HG03025 (cell line): ENCODE measurements at regions not wholly inside any gene's neighbourhood (a gene's known extent, or its start where the extent isn't known, plus 50 kb on each side); places are given as distances from the start of the nearest gene placed in this dataset.
"Not testable (repeated sequence)": the region's sequence is repeated elsewhere in the genome, so short reads cannot be mapped to it uniquely, and the experiment has no call there.

Source experiments
- ATAC-seq: cut with Tn5 transposase; IDR thresholded peaks from one replicate; pipeline ENCODE4 v1.9.1; 2021; ENCODE audit warnings: mild to moderate bottlenecking, moderate library complexity; ENCODE audit not compliant: unreplicated experiment, low FRiP score

GRCh38 chr1:206256935-206257334 lies 53.6 kb downstream of the SRGAP2 start:
- peak; percentile 95 for ATAC-seq

GRCh38 chr1:206261473-206261872 lies 58.1 kb downstream of the SRGAP2 start:
- not testable (repeated sequence) for ATAC-seq

GRCh38 chr1:206262424-206262823 lies 59.1 kb downstream of the SRGAP2 start:
- ATAC-seq, result not testable (repeated sequence)

- ATAC-seq, result not testable (repeated sequence)
Observed at GRCh38 chr1:206264916-206265315, 61.6 kb downstream of the SRGAP2 start.

DNA sequence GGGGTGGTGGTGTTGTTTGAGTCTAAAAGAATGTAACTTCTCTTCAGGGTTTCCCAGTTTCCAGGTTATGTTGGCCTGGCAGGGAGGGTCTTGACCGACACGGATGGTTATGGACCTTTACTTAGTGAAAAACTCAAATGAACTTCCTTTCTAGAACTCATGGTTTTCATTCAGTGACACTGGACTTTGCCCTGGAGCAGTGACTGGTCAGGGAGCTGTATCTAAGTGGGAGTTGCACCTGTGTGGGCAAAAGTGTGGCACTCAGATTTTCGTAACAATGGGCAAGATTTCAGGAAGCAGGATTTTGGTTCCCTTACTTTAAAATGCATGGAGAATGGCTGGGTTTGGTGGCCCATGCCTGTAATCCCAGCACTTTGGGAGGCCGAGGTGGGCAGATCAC lies 67.8 kb downstream of the SRGAP2 start:
- not testable (repeated sequence) for ATAC-seq

GRCh38 chr1:206273104-206273503 lies 69.8 kb downstream of the SRGAP2 start:
- ATAC-seq, result not testable (repeated sequence)

GRCh38 chr1:206276143-206276542 lies 72.8 kb downstream of the SRGAP2 start:
- not testable (repeated sequence) for ATAC-seq

GRCh38 chr1:206278683-206279082 lies 75.3 kb downstream of the SRGAP2 start:
- not testable (repeated sequence) for ATAC-seq

GRCh38 chr1:206280683-206281082 lies 77.3 kb downstream of the SRGAP2 start:
- not testable (repeated sequence) for ATAC-seq

DNA sequence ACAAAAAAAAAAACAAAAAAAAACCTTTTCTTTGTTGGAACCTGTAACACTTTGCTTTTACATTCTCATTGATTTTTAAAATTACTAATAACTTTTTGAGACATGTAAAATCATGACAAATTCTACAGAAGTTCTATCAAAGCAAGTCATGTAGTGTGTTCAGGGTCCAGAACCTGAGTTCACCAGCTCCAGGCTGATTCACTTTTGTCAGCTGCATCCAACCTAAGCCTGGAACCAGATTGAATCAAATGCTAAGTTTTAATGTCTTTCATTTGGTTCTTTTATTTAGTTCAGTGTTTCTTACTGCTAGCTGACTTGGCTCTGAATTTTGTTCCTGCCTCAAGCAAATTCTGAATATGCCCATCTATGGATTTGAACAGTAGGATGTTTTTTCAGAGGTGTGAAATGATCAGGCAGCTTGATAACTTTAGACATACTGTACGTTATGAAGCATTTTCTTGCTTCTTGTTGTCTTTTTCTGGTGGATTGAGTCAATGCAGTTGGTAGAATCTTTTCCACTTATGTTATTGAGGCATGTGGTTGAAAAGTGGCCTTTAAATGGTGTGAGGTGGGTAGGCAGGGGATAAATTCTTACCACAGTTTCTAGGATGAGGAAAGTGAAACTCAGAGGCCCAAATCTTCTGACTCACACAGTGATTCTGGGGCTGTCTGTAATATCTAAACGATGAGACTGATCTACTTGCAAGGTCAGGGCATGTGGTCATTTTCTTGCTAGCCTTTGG lies 78.7 kb downstream of the SRGAP2 start:
- not testable (repeated sequence) for ATAC-seq

DNA sequence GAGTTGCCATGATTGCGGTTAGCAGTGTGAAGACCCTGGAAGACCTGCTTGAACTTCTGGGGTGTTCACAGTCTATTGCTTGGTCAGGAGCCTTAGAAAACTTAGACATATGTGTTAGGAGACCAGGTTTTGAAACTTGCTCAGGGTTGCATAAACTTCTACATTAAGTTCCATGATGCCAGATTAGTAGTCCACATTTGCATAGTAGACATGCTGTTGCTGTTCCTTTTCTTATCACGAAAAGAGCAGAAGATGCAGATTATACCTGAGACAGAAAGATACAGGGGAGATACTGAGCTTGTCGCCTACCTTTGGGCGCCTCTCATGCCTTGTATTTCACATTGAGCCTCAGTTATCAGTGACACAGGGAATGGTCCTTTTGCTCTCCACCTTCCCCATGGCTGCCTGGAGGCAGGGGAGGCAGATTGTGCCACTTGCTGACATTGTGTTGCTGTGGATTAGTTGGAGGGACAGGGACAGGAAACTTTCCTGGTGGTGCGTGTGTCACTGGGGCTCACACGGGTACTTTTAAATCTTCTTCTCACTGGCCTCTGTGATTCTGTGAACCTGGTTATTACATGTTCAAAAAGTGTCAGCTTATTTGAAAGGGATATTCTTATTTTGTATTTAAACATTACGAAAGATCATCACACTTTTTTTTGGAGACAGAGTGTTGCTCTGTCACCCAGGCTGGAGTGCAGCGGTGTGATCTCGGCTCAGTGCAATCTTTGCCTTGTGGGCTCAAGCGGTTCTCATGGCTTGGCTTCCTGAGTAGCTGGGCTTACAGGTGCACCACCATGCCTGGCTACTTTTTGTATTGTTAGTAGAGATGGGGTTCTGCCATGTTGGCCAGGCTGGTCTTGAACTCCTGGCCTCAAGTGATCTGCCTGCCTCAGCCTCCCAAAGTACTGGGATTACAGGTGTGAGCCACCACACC lies 82.0 kb downstream of the SRGAP2 start:
- ATAC-seq, result peak; percentile 48

GRCh38 chr1:206287759-206288158 lies 84.4 kb downstream of the SRGAP2 start:
- ATAC-seq, result not testable (repeated sequence)

- not testable (repeated sequence) for ATAC-seq
Observed at GRCh38 chr1:206288453-206288852, 85.1 kb downstream of the SRGAP2 start.

GRCh38 chr1:206297145-206298031 lies 94.0 kb downstream of the SRGAP2 start:
- not testable (repeated sequence) for ATAC-seq

GRCh38 chr1:206298032-206298392 lies 94.7 kb downstream of the SRGAP2 start:
- ATAC-seq, result not testable (repeated sequence)

- not testable (repeated sequence) for ATAC-seq
Observed at GRCh38 chr1:206299181-206299791, 95.9 kb downstream of the SRGAP2 start.

GRCh38 chr1:206299942-206300341 lies 96.6 kb downstream of the SRGAP2 start:
- ATAC-seq, result not testable (repeated sequence)

DNA sequence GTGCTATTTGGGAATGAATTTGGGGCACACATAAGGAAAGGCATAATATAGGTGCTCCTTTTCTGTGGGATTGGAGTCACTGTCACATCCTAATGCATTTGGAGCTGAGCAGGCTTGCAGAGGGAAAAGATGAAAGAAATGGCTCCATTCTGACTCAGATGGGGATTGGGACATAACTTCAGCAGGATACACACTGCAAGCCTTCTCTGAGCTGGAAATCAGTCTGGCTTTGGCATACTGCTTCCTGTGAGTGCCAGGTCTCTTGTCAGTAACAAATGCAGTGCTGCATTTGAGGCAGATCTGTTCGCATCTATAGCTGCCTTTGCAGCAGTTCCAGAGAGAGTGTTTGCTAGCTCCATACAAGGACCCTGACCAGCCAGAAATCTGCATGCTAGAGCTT lies 98.7 kb downstream of the SRGAP2 start:
- not testable (repeated sequence) for ATAC-seq

GRCh38 chr1:206307442-206307841 lies 104.1 kb downstream of the SRGAP2 start:
- not testable (repeated sequence) for ATAC-seq

GRCh38 chr1:206310948-206311347 lies 107.6 kb downstream of the SRGAP2 start:
- ATAC-seq, result not testable (repeated sequence)
